Keratinocyte (primary cell): ENCODE measurements at regions not wholly inside any gene's neighbourhood (a gene's known extent, or its start where the extent isn't known, plus 50 kb on each side); places are given as distances from the start of the nearest gene placed in this dataset.

Source experiments
- DNase-seq: peaks from one replicate; pipeline ENCODE4 v3.0.0-alpha.2; 2011; ENCODE audit warnings: low read depth, missing footprints, low spot score
- FAIRE-seq: peaks from 2 replicates; lab custom pipeline; 2011; peaks lifted over from hg19 to GRCh38; lab: Jason Lieb, UNC
- H2AFZ ChIP-seq: 2 replicates; pipeline ENCODE4 v1.6.0; 2012; ENCODE audit warnings: low read length, control low read depth, inconsistent platforms; ENCODE audit not compliant: control insufficient read depth
- H3K27ac ChIP-seq: 2 replicates; pipeline ENCODE4 v1.5.1; 2011; ENCODE audit warnings: low read length; ENCODE audit not compliant: control insufficient read depth, insufficient read depth
- H3K27me3 ChIP-seq: 3 replicates; pipeline ENCODE4 v1.6.0; 2011; ENCODE audit warnings: low read length; ENCODE audit not compliant: control insufficient read depth, insufficient read depth; ENCODE audit errors: extremely low read depth
- H3K36me3 ChIP-seq, 2 experiments: 2 replicates in 1 of 2; 3 replicates in 1 of 2; pipeline ENCODE4 v1.5.1; 2011; ENCODE audit warnings: low read length in 2 of 2, mild to moderate bottlenecking in 1 of 2; ENCODE audit not compliant: control insufficient read depth in 2 of 2, insufficient read depth in 2 of 2; ENCODE audit errors: extremely low read depth in 1 of 2
- H3K4me1 ChIP-seq: 3 replicates; pipeline ENCODE4 v1.5.1; 2011; ENCODE audit warnings: low read length; ENCODE audit not compliant: control insufficient read depth, insufficient read depth; ENCODE audit errors: extremely low read depth
- H3K4me2 ChIP-seq: 3 replicates; pipeline ENCODE4 v1.6.0; 2011; ENCODE audit warnings: low read depth, low read length; ENCODE audit not compliant: control insufficient read depth, insufficient read depth; ENCODE audit errors: extremely low read depth
- H3K4me3 ChIP-seq, 3 experiments: fragments of 200-600 bp in 1 of 3; sonication (generic) in 1 of 3; 2 replicates in 2 of 3; 3 replicates in 1 of 3; pipeline ENCODE4 v1.5.1; 2011 to 2016; ENCODE audit warnings: low read length in 3 of 3, mild to moderate bottlenecking in 3 of 3, control low read depth in 2 of 3, inconsistent platforms in 1 of 3, low read depth in 1 of 3, mixed read lengths in 1 of 3, mixed run types in 1 of 3, moderate library complexity in 1 of 3; ENCODE audit not compliant: control insufficient read depth in 2 of 3, insufficient read depth in 2 of 3; ENCODE audit errors: extremely low read depth in 1 of 3
- H3K79me2 ChIP-seq: 2 replicates; pipeline ENCODE4 v1.6.0; 2012; ENCODE audit warnings: low read length; ENCODE audit not compliant: control insufficient read depth, insufficient read depth
- H3K9ac ChIP-seq: 3 replicates; pipeline ENCODE4 v1.6.0; 2011; ENCODE audit warnings: low read length; ENCODE audit not compliant: control insufficient read depth, insufficient read depth; ENCODE audit errors: extremely low read depth
- H3K9me1 ChIP-seq: 3 replicates; pipeline ENCODE4 v1.6.0; 2011; ENCODE audit warnings: low read length; ENCODE audit not compliant: control insufficient read depth, insufficient read depth; ENCODE audit errors: extremely low read depth
- H3K9me3 ChIP-seq: 2 replicates; pipeline ENCODE4 v1.5.1; 2012; ENCODE audit warnings: low read depth, low read length; ENCODE audit not compliant: control insufficient read depth
- H4K20me1 ChIP-seq: 3 replicates; pipeline ENCODE4 v1.6.0; 2011; ENCODE audit warnings: low read length; ENCODE audit not compliant: control insufficient read depth, insufficient read depth; ENCODE audit errors: extremely low read depth
- CTCF ChIP-seq, 3 experiments: IDR thresholded peaks in 1 of 3; conservative IDR thresholded peaks in 1 of 3; optimal IDR thresholded peaks in 1 of 3; 2 replicates in 2 of 3; 3 replicates in 1 of 3; pipeline versions ENCODE3 to v1.5.1; 2011; ENCODE audit warnings: low read length in 3 of 3, mild to moderate bottlenecking in 3 of 3, moderate library complexity in 2 of 3, control low read depth in 1 of 3, inconsistent platforms in 1 of 3; ENCODE audit not compliant: insufficient read depth in 2 of 3; ENCODE audit errors: extremely low read depth in 1 of 3
- EZH2 ChIP-seq: IDR thresholded peaks from one replicate; pipeline ENCODE4 v1.6.1; 2012; ENCODE audit warnings: inconsistent platforms, mild to moderate bottlenecking, low read length, moderate library complexity
- dilution Hi-C: fragments of 300-500 bp; cut with MboI; formaldehyde crosslinking; loops from one replicate; pipeline ENCODE4 v1.7.0; 2020; ENCODE audit warnings: low sequenced_read_pairs; ENCODE audit not compliant: extremely low pct_ligation_motif_present

GRCh38 chr7:1345796-1346755 lies 113.2 kb downstream of the MICALL2 start:
- Histone ChIP-seq H3K9me1 (no peaks in the 10 kb centered on the region), H3K9ac (no peak overlapping the region), H3K79me2 (no peaks in the 10 kb centered on the region), H3K4me3 (no peak overlapping the region), H3K27me3 (peaks cover 7% of the 10 kb centered on the region), H3K9me3 (no peaks in the 10 kb centered on the region), H3K36me3 (no peaks in the 10 kb centered on the region), H3K4me2 (no peak overlapping the region), H4K20me1 (no peaks in the 10 kb centered on the region), H3K27ac (no peak overlapping the region), H2AFZ (no peak overlapping the region), H3K4me1 (no peaks in the 10 kb centered on the region)
- no peak for TF ChIP-seq CTCF (optimal IDR thresholded peaks at IDR 0.05 in 1 of 3, IDR thresholded peaks at IDR 0.05 in 1 of 3, conservative IDR thresholded peaks at IDR 0.05 in 1 of 3; ENCODE audit: extremely low read depth in 1 of 3, insufficient read depth in 2 of 3, low read length in 3 of 3)
- TF ChIP-seq EZH2: no peak
- no peak for FAIRE-seq
- dilution Hi-C loops: no loop called here
- no peak for DNase-seq

GRCh38 chr7:1346851-1347250 lies 112.4 kb downstream of the MICALL2 start:
- Histone ChIP-seq H3K4me1 (no peaks in the 10 kb centered on the region), H3K4me2 (no peak overlapping the region), H3K9me1 (no peaks in the 10 kb centered on the region), H3K4me3 (no peak overlapping the region), H3K27me3 (peaks cover 7% of the 10 kb centered on the region), H3K9me3 (no peaks in the 10 kb centered on the region), H3K79me2 (no peaks in the 10 kb centered on the region), H2AFZ (no peak overlapping the region), H3K36me3 (no peaks in the 10 kb centered on the region), H3K27ac (no peak overlapping the region), H3K9ac (no peak overlapping the region), H4K20me1 (no peaks in the 10 kb centered on the region)
- no peak for DNase-seq
- no peak for TF ChIP-seq EZH2
- TF ChIP-seq CTCF (optimal IDR thresholded peaks at IDR 0.05 in 1 of 3, IDR thresholded peaks at IDR 0.05 in 1 of 3, conservative IDR thresholded peaks at IDR 0.05 in 1 of 3; ENCODE audit: extremely low read depth in 1 of 3, insufficient read depth in 2 of 3, low read length in 3 of 3): no peak
- no peak for FAIRE-seq
- dilution Hi-C loops: no loop called here
